Ishikawa (cell line): ENCODE measurements at regions not wholly inside any gene's neighbourhood (a gene's known extent, or its start where the extent isn't known, plus 50 kb on each side); places are given as distances from the start of the nearest gene placed in this dataset.
A peak's percentile ranks its signal among the peaks of the same experiment; 100 is the strongest.

Source experiments
- CEBPB ChIP-seq: IDR thresholded peaks from 2 replicates; pipeline ENCODE4 v1.6.1; 2012
- CREB1 ChIP-seq: IDR thresholded peaks from 2 replicates; pipeline ENCODE4 v1.6.1; 2012; ENCODE audit warnings: low read depth
- EGR1 ChIP-seq: IDR thresholded peaks from 2 replicates; pipeline ENCODE4 v1.6.1; 2012
- EP300 ChIP-seq: IDR thresholded peaks from 2 replicates; pipeline ENCODE4 v1.6.1; 2012; ENCODE audit warnings: borderline replicate concordance
- FOXM1 ChIP-seq: IDR thresholded peaks from 2 replicates; pipeline ENCODE4 v1.6.1; 2012; ENCODE audit warnings: low read depth, borderline replicate concordance
- MAX ChIP-seq: IDR thresholded peaks from 2 replicates; pipeline ENCODE4 v1.6.1; 2012
- NFIC ChIP-seq: IDR thresholded peaks from 2 replicates; pipeline ENCODE4 v1.6.1; 2012
- RAD21 ChIP-seq: IDR thresholded peaks from 2 replicates; pipeline ENCODE4 v1.6.1; 2012; ENCODE audit warnings: low read depth
- REST ChIP-seq: IDR thresholded peaks from 2 replicates; pipeline ENCODE4 v1.6.1; 2012; ENCODE audit warnings: low read depth, mild to moderate bottlenecking
- TAF1 ChIP-seq: IDR thresholded peaks from 2 replicates; pipeline ENCODE4 v1.6.1; 2012; ENCODE audit warnings: low read depth, mild to moderate bottlenecking
- TCF12 ChIP-seq: IDR thresholded peaks from 2 replicates; pipeline ENCODE4 v1.6.1; 2012; ENCODE audit warnings: low read depth
- TEAD4 ChIP-seq: IDR thresholded peaks from 2 replicates; pipeline ENCODE4 v1.6.1; 2012
- USF1 ChIP-seq: IDR thresholded peaks from 2 replicates; pipeline ENCODE4 v1.6.1; 2012
- YY1 ChIP-seq: IDR thresholded peaks from 2 replicates; pipeline ENCODE4 v1.6.1; 2012; ENCODE audit warnings: low read depth
- ZBTB7A ChIP-seq: IDR thresholded peaks from 2 replicates; pipeline ENCODE4 v1.6.1; 2012; ENCODE audit warnings: low read depth

GRCh38 chr2:149799013-149799705, 211.6 kb upstream of the MMADHC start:
- TF ChIP-seq REST: no peak
- no peak for TF ChIP-seq TEAD4
- TF ChIP-seq YY1: no peak
- peak; percentile 66 for TF ChIP-seq RAD21
- TF ChIP-seq USF1: no peak
- TF ChIP-seq TCF12: no peak
- no peak for TF ChIP-seq NFIC
- TF ChIP-seq ZBTB7A: no peak
- no peak for TF ChIP-seq FOXM1

GRCh38 chr2:149797030-149797429, 209.5 kb upstream of the MMADHC start:
- TF ChIP-seq RAD21 (no peak), FOXM1 (no peak), USF1 (no peak), EGR1 (no peak), MAX (no peak), REST (no peak), EP300 (no peak), TCF12 (no peak), CEBPB (no peak), TAF1 (no peak), TEAD4 (no peak), YY1 (no peak), NFIC (no peak), CREB1 (no peak), ZBTB7A (no peak)

GRCh38 chr2:149789549-149789948, 202.0 kb upstream of the MMADHC start:
- no peak for TF ChIP-seq YY1
- TF ChIP-seq REST: no peak
- TF ChIP-seq CEBPB: no peak
- TF ChIP-seq TAF1: no peak
- TF ChIP-seq TEAD4: no peak
- no peak for TF ChIP-seq EGR1
- no peak for TF ChIP-seq RAD21
- no peak for TF ChIP-seq NFIC
- no peak for TF ChIP-seq CREB1
- no peak for TF ChIP-seq ZBTB7A
- TF ChIP-seq USF1: no peak
- TF ChIP-seq MAX: no peak

GRCh38 chr2:149787206-149787605, 199.6 kb upstream of the MMADHC start:
- TF ChIP-seq EP300 (no peak), NFIC (no peak), TAF1 (no peak), ZBTB7A (no peak), REST (no peak), EGR1 (no peak), TCF12 (no peak), TEAD4 (no peak), MAX (no peak), YY1 (no peak), CEBPB (no peak), USF1 (no peak), FOXM1 (no peak), CREB1 (no peak), RAD21 (no peak)
